ENCODE measurements at regions not wholly inside any gene's neighbourhood (a gene's known extent, or its start where the extent isn't known, plus 50 kb on each side); places are given as distances from the start of the nearest gene placed in this dataset.

DNA sequence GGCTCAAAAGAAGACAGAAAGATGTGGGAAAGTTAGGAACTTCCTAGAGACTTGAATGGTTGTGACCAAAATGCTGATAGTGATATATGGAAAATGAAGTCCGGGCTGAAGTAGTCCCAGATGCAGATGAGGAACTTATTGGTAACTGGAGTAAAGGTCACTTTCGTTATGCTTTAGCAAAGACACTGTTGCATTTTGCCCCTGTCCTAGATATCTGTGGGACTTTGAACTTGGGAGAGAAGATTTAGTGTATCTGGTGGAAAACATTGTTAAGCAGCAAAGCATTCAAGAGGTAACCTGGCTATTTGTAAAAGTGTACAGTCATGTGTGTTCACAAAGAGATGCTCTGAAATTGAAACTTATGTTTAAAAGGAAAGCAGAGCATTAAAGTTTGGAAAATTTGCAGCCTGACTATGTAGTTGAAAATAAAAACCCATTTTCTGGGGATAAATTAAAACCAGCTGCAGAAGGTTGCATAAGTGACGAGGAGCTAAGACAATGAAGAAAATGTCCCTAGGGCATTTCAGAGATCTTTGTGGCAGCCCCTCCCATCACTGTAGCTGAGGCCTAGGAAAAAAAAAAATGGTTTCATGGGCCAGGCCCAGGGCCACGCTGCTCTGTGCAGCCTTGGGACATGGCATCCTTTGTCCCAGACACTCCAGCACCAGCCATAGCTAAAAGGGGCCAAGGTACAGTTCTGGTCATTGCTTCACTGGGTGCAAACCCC is 1692.2 kb downstream of the HACE1 start:
- Histone ChIP-seq H3K4me1 (ENCODE audit: control insufficient read depth in 2 of 2, insufficient read depth in 2 of 2, low read length in 1 of 2) (no peaks in the 10 kb centered on the region), H3K27me3 (ENCODE audit: control insufficient read depth in 1 of 2, insufficient read depth in 2 of 2, low read length in 2 of 2) (no peaks in the 10 kb centered on the region), H3K27ac (ENCODE audit: low read depth in 2 of 2, low read length in 1 of 2) (no peak overlapping the region), H3K4me3 (ENCODE audit: low read depth in 1 of 2, low read length in 2 of 2) (no peak overlapping the region), H3K9me3 (ENCODE audit: control insufficient read depth in 2 of 2, insufficient read depth in 1 of 2, low read depth in 1 of 2, low read length in 1 of 2) (peaks cover 0 to 4% of the 10 kb centered on the region in 2 donors), H3K36me3 (ENCODE audit: control insufficient read depth in 2 of 2, insufficient read depth in 2 of 2, low read length in 1 of 2) (no peaks in the 10 kb centered on the region)
- 67 to 72% methylated on average over 4 of the region's 4 CpGs for WGBS, 2 donors

DNA sequence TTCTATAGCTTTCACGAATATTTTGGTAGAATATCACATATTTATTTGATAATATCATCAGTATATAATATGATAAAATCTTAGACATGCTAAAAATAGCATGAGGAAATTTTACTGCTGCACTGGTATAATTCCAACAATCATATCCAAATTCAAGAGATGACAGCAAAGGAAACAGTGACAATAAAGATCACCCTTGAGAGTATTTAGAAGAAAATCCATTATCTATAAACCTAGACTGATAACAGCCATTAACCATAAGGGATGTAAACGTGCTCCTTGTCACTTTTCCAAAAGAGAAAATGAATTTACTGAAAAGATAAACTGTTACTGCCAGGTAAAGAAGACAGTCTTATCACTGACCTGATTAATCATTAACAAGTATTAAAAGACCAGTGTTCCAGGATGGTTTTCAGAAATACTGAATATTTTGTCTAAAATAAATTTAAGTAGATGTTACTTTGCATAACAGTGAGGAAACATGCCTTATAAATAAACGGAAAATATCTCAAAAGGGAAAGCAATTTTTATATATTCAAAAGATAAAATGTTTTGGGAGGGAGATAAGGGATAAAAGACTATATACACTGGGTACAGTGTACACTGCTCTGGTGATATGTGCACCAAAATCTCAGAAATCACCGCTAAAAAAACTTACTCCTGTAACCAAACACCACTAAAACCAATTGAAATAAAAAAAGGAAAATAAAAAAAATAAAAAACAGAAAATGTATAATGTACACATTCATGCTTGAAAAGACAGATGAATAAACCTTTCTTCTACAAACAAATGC is 1704.7 kb downstream of the HACE1 start:
- Histone ChIP-seq H3K36me3 (ENCODE audit: control insufficient read depth in 2 of 2, insufficient read depth in 2 of 2, low read length in 1 of 2) (no peaks in the 10 kb centered on the region), H3K27me3 (ENCODE audit: control insufficient read depth in 1 of 2, insufficient read depth in 2 of 2, low read length in 2 of 2) (no peaks in the 10 kb centered on the region), H3K4me1 (ENCODE audit: control insufficient read depth in 2 of 2, insufficient read depth in 2 of 2, low read length in 1 of 2) (no peaks in the 10 kb centered on the region), H3K9me3 (ENCODE audit: control insufficient read depth in 2 of 2, insufficient read depth in 1 of 2, low read depth in 1 of 2, low read length in 1 of 2) (no peaks in the 10 kb centered on the region), H3K4me3 (ENCODE audit: low read depth in 1 of 2, low read length in 2 of 2) (no peak overlapping the region), H3K27ac (ENCODE audit: low read depth in 2 of 2, low read length in 1 of 2) (no peak overlapping the region)
- WGBS, 2 donors, result 26 to 29% methylated on average over 4 of the region's 4 CpGs

DNA sequence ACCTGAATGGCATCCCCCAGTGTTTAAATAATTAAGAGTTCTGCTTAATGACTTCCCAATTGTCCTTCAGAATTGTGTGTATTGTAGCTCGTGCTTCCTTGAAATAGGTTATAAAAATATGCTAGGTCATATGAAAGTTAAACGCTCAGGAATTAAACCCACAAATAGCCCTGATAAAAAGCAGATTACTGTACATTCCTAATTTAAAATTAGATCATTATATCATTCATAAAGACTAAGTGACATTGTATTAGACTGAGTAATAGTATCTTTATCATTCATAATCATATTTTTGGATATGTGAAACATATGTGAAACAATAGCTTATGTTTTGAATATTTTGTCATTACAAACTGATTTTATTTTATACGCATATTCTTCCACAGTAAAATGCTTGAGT is 1706.7 kb downstream of the HACE1 start:
- WGBS, 2 donors, result 69 to 70% methylated on average over 3 of the region's 3 CpGs

DNA sequence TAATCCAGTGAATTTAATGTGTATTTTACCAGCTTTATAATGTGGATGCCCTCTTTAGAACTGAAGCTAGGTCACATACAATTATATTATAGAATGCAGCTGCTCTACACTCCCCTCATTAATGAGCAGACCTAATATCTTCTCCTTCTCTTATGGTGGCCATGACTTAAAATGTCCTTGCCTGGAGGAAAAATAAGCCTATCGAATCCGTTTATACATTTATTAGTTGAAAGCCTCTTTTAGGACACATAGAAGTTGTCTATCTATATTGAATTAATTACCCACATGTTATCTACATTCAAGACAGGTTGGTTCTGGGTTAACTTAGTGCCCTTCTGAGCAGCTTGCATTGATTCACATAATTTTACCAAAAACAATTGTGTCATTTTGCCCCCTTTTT is 1716.8 kb downstream of the HACE1 start:
- no peaks in the 10 kb centered on the region for H3K4me1 ChIP-seq (ENCODE audit: control insufficient read depth in 2 of 2, insufficient read depth in 2 of 2, low read length in 1 of 2)
- no peaks in the 10 kb centered on the region for H3K36me3 ChIP-seq (ENCODE audit: control insufficient read depth in 2 of 2, insufficient read depth in 2 of 2, low read length in 1 of 2)
- 86 to 91% methylated on average over 2 of the region's 2 CpGs for WGBS, 2 donors
- H3K27me3 ChIP-seq (ENCODE audit: control insufficient read depth in 1 of 2, insufficient read depth in 2 of 2, low read length in 2 of 2), result no peaks in the 10 kb centered on the region
- no peak overlapping the region for H3K27ac ChIP-seq (ENCODE audit: low read depth in 2 of 2, low read length in 1 of 2)
- no peak overlapping the region for H3K4me3 ChIP-seq (ENCODE audit: low read depth in 1 of 2, low read length in 2 of 2)
- H3K9me3 ChIP-seq (ENCODE audit: control insufficient read depth in 2 of 2, insufficient read depth in 1 of 2, low read depth in 1 of 2, low read length in 1 of 2), result peaks cover 4% of the 10 kb centered on the region in 2 donors

More for the DNA sequence above, 1706.7 kb downstream of the HACE1 start:
- Histone ChIP-seq H3K4me1 (ENCODE audit: control insufficient read depth in 2 of 2, insufficient read depth in 2 of 2, low read length in 1 of 2) (no peaks in the 10 kb centered on the region), H3K36me3 (ENCODE audit: control insufficient read depth in 2 of 2, insufficient read depth in 2 of 2, low read length in 1 of 2) (no peaks in the 10 kb centered on the region), H3K9me3 (ENCODE audit: control insufficient read depth in 2 of 2, insufficient read depth in 1 of 2, low read depth in 1 of 2, low read length in 1 of 2) (no peaks in the 10 kb centered on the region), H3K27me3 (ENCODE audit: control insufficient read depth in 1 of 2, insufficient read depth in 2 of 2, low read length in 2 of 2) (no peaks in the 10 kb centered on the region), H3K4me3 (ENCODE audit: low read depth in 1 of 2, low read length in 2 of 2) (no peak overlapping the region), H3K27ac (ENCODE audit: low read depth in 2 of 2, low read length in 1 of 2) (no peak overlapping the region)

DNA sequence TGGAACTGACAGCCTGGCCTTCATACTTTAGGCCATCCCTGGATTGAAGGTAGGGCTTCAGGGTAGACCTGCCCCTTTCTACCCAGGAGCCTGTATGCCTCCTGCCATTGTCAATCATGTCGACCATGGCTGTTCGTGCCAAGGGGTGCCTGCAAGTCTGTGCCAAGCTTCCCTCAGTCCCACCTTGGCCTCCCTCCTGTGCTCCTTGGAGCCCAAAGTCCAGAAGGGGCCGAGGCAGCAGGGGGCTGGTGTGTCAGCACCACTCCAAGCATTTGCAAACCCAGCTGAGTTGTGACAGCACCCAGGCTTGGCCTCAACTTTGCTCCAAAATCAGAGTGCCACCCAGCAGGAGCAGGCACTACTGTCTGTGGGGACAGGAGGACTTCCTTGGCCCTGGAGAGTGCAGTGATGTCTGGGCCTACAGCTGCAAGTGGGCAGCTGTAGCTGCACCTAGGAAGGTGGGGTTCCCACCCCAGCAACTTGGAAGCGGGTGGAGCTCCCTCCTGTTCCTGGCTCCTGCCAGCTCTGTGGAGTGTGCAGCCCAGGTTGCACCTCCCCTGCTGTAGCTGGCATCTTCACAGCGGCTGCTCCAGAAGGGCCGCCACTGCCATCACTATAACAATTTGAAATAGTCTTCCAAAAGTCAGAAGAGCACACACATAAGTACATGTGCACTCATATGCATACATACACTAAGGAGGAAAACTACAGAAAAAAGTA is 1719.3 kb downstream of the HACE1 start:
- Histone ChIP-seq H3K27me3 (ENCODE audit: control insufficient read depth in 1 of 2, insufficient read depth in 2 of 2, low read length in 2 of 2) (no peaks in the 10 kb centered on the region), H3K36me3 (ENCODE audit: control insufficient read depth in 2 of 2, insufficient read depth in 2 of 2, low read length in 1 of 2) (no peaks in the 10 kb centered on the region), H3K4me3 (ENCODE audit: low read depth in 1 of 2, low read length in 2 of 2) (no peak overlapping the region), H3K4me1 (ENCODE audit: control insufficient read depth in 2 of 2, insufficient read depth in 2 of 2, low read length in 1 of 2) (no peaks in the 10 kb centered on the region), H3K27ac (ENCODE audit: low read depth in 2 of 2, low read length in 1 of 2) (no peak overlapping the region), H3K9me3 (ENCODE audit: control insufficient read depth in 2 of 2, insufficient read depth in 1 of 2, low read depth in 1 of 2, low read length in 1 of 2) (peaks cover 4% of the 10 kb centered on the region in 2 donors)
- WGBS, 2 donors, result 79 to 83% methylated on average over 6 of the region's 6 CpGs

DNA sequence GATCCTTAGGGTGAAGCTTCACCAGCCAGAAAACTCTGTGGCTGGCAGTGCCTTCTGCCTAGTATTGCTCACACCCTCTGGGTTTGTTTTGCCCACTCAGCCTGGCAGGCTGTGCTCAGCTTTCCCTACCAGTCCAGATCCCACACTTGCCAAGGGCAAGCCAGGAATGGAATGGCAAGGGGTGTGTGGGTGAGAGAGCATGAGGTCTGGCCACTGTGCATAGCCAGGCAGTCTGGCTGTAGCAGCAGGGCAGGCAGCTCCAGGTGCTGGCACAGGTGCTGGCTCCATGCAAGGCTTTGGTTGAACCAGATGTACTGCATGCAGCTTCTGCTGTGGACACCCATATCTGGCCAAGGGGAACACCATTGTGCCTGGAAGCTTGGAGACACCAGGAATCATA is 1720.3 kb downstream of the HACE1 start:
- no peak overlapping the region for H3K27ac ChIP-seq (ENCODE audit: low read depth in 2 of 2, low read length in 1 of 2)
- H3K36me3 ChIP-seq (ENCODE audit: control insufficient read depth in 2 of 2, insufficient read depth in 2 of 2, low read length in 1 of 2), result no peaks in the 10 kb centered on the region
- no peaks in the 10 kb centered on the region for H3K27me3 ChIP-seq (ENCODE audit: control insufficient read depth in 1 of 2, insufficient read depth in 2 of 2, low read length in 2 of 2)
- peaks cover 4% of the 10 kb centered on the region in 2 donors for H3K9me3 ChIP-seq (ENCODE audit: control insufficient read depth in 2 of 2, insufficient read depth in 1 of 2, low read depth in 1 of 2, low read length in 1 of 2)
- no peaks in the 10 kb centered on the region for H3K4me1 ChIP-seq (ENCODE audit: control insufficient read depth in 2 of 2, insufficient read depth in 2 of 2, low read length in 1 of 2)
- H3K4me3 ChIP-seq (ENCODE audit: low read depth in 1 of 2, low read length in 2 of 2), result no peak overlapping the region

DNA sequence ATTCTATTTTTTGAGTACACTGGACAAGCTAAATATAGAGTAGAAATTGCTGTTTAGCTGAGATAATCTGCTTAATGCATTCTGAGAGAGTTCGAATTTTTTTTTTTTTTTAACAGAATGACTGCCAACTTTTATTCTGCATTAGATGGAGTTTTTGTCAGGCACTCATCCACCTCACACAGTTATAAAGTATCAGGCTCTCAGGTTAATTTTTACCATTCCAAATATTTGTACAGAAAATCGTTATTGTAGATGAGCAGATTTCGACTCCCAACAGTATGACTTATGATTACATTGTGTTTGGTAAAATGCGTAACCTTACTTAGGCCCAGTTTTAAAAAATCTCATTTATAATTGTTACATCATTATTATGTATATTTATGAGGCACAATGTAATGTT is 1731.0 kb downstream of the GRIK2 start:
- H3K27me3 ChIP-seq (ENCODE audit: control insufficient read depth in 1 of 2, insufficient read depth in 2 of 2, low read length in 2 of 2), result no peaks in the 10 kb centered on the region
- WGBS, 2 donors, result 80 to 83% methylated on average over 4 of the region's 4 CpGs
- no peak overlapping the region for H3K4me3 ChIP-seq (ENCODE audit: low read depth in 1 of 2, low read length in 2 of 2)
- H3K9me3 ChIP-seq (ENCODE audit: control insufficient read depth in 2 of 2, insufficient read depth in 1 of 2, low read depth in 1 of 2, low read length in 1 of 2), result no peaks in the 10 kb centered on the region
- H3K4me1 ChIP-seq (ENCODE audit: control insufficient read depth in 2 of 2, insufficient read depth in 2 of 2, low read length in 1 of 2), result no peaks in the 10 kb centered on the region
- no peak overlapping the region for H3K27ac ChIP-seq (ENCODE audit: low read depth in 2 of 2, low read length in 1 of 2)
- no peaks in the 10 kb centered on the region for H3K36me3 ChIP-seq (ENCODE audit: control insufficient read depth in 2 of 2, insufficient read depth in 2 of 2, low read length in 1 of 2)

DNA sequence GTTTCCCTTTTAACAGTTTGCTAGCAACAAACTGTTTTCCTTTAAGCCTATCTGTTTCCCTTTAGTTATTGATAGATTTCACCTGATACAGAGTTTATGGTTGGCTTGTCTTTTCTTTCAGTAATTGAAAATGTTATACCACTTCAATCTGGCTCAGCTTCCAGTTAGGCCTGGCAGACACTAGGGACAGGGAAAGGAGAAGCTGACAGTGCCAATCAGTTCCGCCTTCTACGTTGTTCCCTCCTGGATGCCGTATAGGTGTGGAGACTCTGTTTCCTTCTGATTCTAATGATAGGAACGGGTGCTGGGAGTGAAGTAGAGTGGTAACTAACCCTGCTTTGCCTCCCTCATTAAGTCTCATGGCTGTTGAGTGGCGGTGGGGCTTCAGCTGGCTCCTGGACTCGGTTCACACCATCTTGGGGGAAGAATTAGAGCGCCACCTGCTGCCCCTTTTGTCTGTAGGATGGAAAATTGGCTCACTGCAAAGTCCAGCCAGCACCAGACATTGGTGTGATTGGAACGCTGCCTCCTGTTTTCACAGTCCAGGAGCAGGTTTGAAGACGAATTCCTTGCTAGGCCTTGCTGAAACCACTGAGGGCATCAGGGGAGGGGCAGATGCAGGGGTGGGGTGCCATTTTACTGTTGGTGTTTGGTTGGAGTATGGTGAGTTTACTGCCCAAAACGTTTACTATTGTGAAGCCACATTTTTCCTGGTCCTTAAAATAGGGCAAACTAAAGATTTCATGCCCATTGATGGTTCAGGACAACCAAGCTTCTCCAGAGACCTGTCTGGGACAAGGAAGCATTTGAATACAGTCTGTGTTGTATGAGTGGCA is 1729.5 kb downstream of the GRIK2 start:
- no peaks in the 10 kb centered on the region for H3K9me3 ChIP-seq (ENCODE audit: control insufficient read depth in 2 of 2, insufficient read depth in 1 of 2, low read depth in 1 of 2, low read length in 1 of 2)
- 33 to 38% methylated on average over 10 of the region's 10 CpGs for WGBS, 2 donors
- H3K4me3 ChIP-seq (ENCODE audit: low read depth in 1 of 2, low read length in 2 of 2), result no peak overlapping the region
- no peaks in the 10 kb centered on the region for H3K27me3 ChIP-seq (ENCODE audit: control insufficient read depth in 1 of 2, insufficient read depth in 2 of 2, low read length in 2 of 2)
- H3K36me3 ChIP-seq (ENCODE audit: control insufficient read depth in 2 of 2, insufficient read depth in 2 of 2, low read length in 1 of 2), result no peaks in the 10 kb centered on the region
- H3K27ac ChIP-seq (ENCODE audit: low read depth in 2 of 2, low read length in 1 of 2), result no peak overlapping the region
- no peaks in the 10 kb centered on the region for H3K4me1 ChIP-seq (ENCODE audit: control insufficient read depth in 2 of 2, insufficient read depth in 2 of 2, low read length in 1 of 2)

DNA sequence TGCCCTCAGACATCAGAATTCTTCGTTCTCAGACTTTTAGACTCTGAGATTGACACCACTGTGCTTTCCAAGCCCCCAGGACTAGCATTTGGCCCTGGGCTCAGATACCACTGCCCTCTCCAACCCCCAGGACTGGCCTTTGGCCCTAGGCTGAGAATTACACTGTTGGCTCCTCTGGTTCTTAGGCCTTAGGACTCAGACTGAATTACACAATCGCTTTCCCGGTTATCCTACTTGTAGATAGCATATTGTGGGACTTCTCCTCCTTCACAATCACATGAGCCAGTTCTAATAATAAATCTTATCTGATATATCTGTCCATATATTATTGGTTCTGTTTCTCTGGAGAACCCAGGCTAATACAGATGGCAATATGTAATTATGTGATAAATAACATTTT is 1725.5 kb downstream of the GRIK2 start:
- 81 to 89% methylated on average over 3 of the region's 3 CpGs for WGBS, 2 donors

More for the DNA sequence above, 1725.5 kb downstream of the GRIK2 start:
- H3K27ac ChIP-seq (ENCODE audit: low read depth in 2 of 2, low read length in 1 of 2), result no peak overlapping the region
- H3K27me3 ChIP-seq (ENCODE audit: control insufficient read depth in 1 of 2, insufficient read depth in 2 of 2, low read length in 2 of 2), result no peaks in the 10 kb centered on the region
- H3K4me3 ChIP-seq (ENCODE audit: low read depth in 1 of 2, low read length in 2 of 2), result no peak overlapping the region
- H3K4me1 ChIP-seq (ENCODE audit: control insufficient read depth in 2 of 2, insufficient read depth in 2 of 2, low read length in 1 of 2), result no peaks in the 10 kb centered on the region
- H3K36me3 ChIP-seq (ENCODE audit: control insufficient read depth in 2 of 2, insufficient read depth in 2 of 2, low read length in 1 of 2), result no peaks in the 10 kb centered on the region
- peaks cover 0 to 2% of the 10 kb centered on the region in 2 donors for H3K9me3 ChIP-seq (ENCODE audit: control insufficient read depth in 2 of 2, insufficient read depth in 1 of 2, low read depth in 1 of 2, low read length in 1 of 2)
